Psoas muscle (tissue), 7 donors: ENCODE measurements at regions not wholly inside any gene's neighbourhood (a gene's known extent, or its start where the extent isn't known, plus 50 kb on each side); places are given as distances from the start of the nearest gene placed in this dataset.

Source experiments
- ATAC-seq, 4 donors: fragments of 200-7000 bp; cut with Tn5 transposase; one replicate each; pipeline ENCODE4 v1.9.1; 2020; ENCODE audit warnings: moderate library complexity in 3 of 4, mild to moderate bottlenecking in 2 of 4
- DNase-seq, 2 donors: peaks; one replicate each; pipeline ENCODE4 v3.0.0-alpha.2; 2020
- H3K27ac ChIP-seq: fragments of 200-600 bp; one replicate; pipeline ENCODE4 v1.8.0; 2022
- H3K27me3 ChIP-seq, 3 donors: fragments of 200-600 bp in 1 of 3; one replicate each; pipeline versions ENCODE4 v1.6.1 to v1.8.0; 2013 to 2022; ENCODE audit warnings: low read length in 2 of 3, mild to moderate bottlenecking in 2 of 3, moderate library complexity in 1 of 3; ENCODE audit not compliant: insufficient read depth in 3 of 3
- H3K36me3 ChIP-seq, 2 donors: fragments of 200-600 bp in 1 of 2; one replicate each; pipeline versions ENCODE4 v1.6.1 to v1.8.0; 2013 to 2022; ENCODE audit warnings: low read depth in 1 of 2, mild to moderate bottlenecking in 1 of 2, moderate library complexity in 1 of 2; ENCODE audit not compliant: insufficient read depth in 1 of 2
- H3K4me1 ChIP-seq: fragments of 200-600 bp; one replicate; pipeline ENCODE4 v1.8.0; 2022
- H3K4me3 ChIP-seq: fragments of 200-600 bp; one replicate; pipeline ENCODE4 v1.8.0; 2022; ENCODE audit warnings: mild to moderate bottlenecking
- H3K9me3 ChIP-seq: fragments of 200-600 bp; one replicate; pipeline ENCODE4 v1.8.0; 2022
- WGBS, 3 donors: extraction: QIAGEN DNeasy Blood & Tissue Kit; methylation state at CpG; one replicate each; pipeline versions ENCODE4 v1.1.6 to v1.1.7; 2013; 5-methylcytosine and 5-hydroxymethylcytosine counted together
- intact Hi-C, 2 donors: fragments of 100-400 bp; cut with DNase I; formaldehyde crosslinking; loops; one replicate each; pipeline versions ENCODE4 v1.11.0 to v1.14.2; 2022
- TF ChIP-seq, protein P1 (sequence below): fragments of 200-600 bp; IDR thresholded peaks from one replicate; pipeline ENCODE4 v1.8.0; 2022; ENCODE audit warnings: antibody characterized with exemption
- donor health status: healthy with polysubstance abuse.
- donor health status: DM: no; HTN: no; CAD: no; lungs with moderate emphysema.
- donor health status: Bipolar disorder and iron deficiency.
- donor health status: healthy.
- donor health status: DM: yes; HTN: yes; CAD: no.
- donor health status: DM: no; HTN: no; CAD: no.
- donor health status: DM: yes; HTN: yes; CAD: no.

DNA sequence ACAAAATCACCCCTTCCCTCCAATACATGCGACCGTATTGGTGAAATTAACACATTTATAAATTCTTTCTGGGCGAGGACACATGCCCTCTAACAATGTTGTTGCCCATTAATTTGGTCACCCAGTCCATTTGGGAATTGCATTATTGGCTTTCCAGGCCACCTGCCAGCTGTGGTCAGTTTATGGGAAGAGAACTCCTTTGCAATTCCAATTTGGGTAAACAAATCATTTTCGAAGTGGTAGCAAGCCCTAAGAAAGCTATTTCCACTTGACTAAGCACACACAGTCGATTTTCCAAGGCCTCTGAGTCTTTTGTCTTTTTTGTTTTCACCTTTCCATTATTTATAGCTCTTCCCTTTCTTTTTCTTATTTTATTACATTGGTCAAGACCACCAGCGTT is 362.3 kb upstream of the RGMA start:
- H3K4me1 ChIP-seq: peaks cover 4% of the 10 kb centered on the region
- TF ChIP-seq, protein P1, sequence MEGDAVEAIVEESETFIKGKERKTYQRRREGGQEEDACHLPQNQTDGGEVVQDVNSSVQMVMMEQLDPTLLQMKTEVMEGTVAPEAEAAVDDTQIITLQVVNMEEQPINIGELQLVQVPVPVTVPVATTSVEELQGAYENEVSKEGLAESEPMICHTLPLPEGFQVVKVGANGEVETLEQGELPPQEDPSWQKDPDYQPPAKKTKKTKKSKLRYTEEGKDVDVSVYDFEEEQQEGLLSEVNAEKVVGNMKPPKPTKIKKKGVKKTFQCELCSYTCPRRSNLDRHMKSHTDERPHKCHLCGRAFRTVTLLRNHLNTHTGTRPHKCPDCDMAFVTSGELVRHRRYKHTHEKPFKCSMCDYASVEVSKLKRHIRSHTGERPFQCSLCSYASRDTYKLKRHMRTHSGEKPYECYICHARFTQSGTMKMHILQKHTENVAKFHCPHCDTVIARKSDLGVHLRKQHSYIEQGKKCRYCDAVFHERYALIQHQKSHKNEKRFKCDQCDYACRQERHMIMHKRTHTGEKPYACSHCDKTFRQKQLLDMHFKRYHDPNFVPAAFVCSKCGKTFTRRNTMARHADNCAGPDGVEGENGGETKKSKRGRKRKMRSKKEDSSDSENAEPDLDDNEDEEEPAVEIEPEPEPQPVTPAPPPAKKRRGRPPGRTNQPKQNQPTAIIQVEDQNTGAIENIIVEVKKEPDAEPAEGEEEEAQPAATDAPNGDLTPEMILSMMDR: no peak
- no peaks in the 10 kb centered on the region for H3K9me3 ChIP-seq
- intact Hi-C loops: no loop called here
- H3K4me3 ChIP-seq: no peak overlapping the region
- no peaks in the 10 kb centered on the region for H3K27me3 ChIP-seq
- DNase-seq (peak; percentile 33 to 69), ATAC-seq (no peak)
- WGBS, 3 donors: 67 to 72% (median 70%) methylated on average over 6 of the region's 6 CpGs
- no peak overlapping the region for H3K27ac ChIP-seq
- no peaks in the 10 kb centered on the region for H3K36me3 ChIP-seq

DNA sequence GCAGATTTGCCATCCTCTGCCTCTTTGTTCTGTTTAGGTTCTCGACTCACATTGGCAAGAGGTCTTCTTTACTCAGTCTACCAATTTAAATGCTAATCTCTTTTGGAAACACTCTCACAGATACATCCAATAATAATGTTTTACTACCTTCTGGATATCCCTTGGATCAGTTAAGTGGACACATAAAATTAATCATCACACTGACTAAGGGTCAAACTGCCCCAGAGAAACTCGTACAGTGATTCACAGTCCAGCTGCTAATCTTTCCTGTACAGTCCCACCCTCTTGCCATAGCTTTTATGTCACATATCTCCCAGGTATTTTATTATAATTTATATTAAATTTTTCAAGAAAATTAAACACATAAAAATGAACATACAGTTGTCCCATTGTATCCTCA is 360.8 kb upstream of the RGMA start:
- TF ChIP-seq, protein P1: no peak
- Histone ChIP-seq H3K4me1 (peaks cover 4% of the 10 kb centered on the region), H3K27me3 (no peaks in the 10 kb centered on the region), H3K36me3 (no peaks in the 10 kb centered on the region), H3K9me3 (no peaks in the 10 kb centered on the region), H3K4me3 (no peak overlapping the region), H3K27ac (no peak overlapping the region)
- ATAC-seq: peak in 1 of 4 donors; percentile 59
- 59 to 65% (median 60%) methylated on average over 2 of the region's 2 CpGs for WGBS, 3 donors
- intact Hi-C loops: no loop called here
- DNase-seq: no peak

DNA sequence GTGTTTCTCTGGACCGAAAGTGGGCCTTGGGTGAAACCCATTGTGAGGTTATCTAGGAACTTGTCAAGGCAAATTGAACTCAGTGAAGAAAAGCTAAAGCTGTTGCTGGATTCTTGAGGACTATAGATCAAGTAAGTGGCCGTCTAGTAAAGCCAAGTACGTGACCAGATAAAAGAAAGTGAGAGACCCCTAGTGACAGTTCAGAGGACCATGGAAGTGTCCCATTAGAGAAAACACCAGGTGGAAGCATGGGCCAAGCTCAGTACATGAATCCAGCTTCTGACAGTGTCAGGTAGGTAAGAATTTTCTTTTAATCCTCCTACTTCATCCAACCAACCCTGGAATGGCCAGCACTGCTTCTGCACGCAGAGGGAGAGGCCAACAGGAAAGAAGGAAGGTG is 349.3 kb upstream of the RGMA start:
- TF ChIP-seq, protein P1: no peak
- H3K36me3 ChIP-seq: no peaks in the 10 kb centered on the region
- 49 to 73% (median 59%) methylated on average over 4 of the region's 4 CpGs for WGBS, 3 donors
- ATAC-seq (no peak), DNase-seq (no peak)
- intact Hi-C loops: no loop called here
- no peak overlapping the region for H3K27ac ChIP-seq
- H3K4me3 ChIP-seq: no peak overlapping the region
- H3K9me3 ChIP-seq: no peaks in the 10 kb centered on the region
- H3K4me1 ChIP-seq: no peaks in the 10 kb centered on the region
- no peaks in the 10 kb centered on the region for H3K27me3 ChIP-seq

DNA sequence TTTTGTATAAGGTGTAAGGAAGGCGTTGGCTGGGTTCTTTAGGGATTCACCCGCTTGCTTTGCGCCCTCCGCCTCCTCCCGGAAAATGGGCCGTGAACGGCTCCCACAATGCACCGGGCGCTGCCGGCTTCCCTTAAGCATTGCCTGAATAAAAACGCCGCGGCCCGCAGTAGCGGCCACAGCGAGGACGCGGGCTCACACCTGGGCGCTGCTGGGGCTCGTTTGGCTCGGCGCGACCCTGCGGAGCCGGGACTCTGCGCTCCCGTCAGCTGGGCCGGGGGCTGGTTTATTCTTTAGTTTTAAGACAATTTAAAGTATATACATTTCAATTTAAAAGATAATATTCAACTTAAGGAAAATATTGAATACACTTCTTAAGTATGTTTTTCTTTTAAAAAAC is 343.5 kb upstream of the RGMA start:
- 98% methylated on average over 28 of the region's 28 CpGs for WGBS, 3 donors
- Histone ChIP-seq H3K4me1 (peaks cover 5% of the 10 kb centered on the region), H3K36me3 (no peaks in the 10 kb centered on the region), H3K27me3 (no peaks in the 10 kb centered on the region), H3K4me3 (no peak overlapping the region), H3K9me3 (no peaks in the 10 kb centered on the region), H3K27ac (no peak overlapping the region)
- DNase-seq (no peak), ATAC-seq (no peak)
- TF ChIP-seq, protein P1: no peak
- intact Hi-C loops: no loop called here

DNA sequence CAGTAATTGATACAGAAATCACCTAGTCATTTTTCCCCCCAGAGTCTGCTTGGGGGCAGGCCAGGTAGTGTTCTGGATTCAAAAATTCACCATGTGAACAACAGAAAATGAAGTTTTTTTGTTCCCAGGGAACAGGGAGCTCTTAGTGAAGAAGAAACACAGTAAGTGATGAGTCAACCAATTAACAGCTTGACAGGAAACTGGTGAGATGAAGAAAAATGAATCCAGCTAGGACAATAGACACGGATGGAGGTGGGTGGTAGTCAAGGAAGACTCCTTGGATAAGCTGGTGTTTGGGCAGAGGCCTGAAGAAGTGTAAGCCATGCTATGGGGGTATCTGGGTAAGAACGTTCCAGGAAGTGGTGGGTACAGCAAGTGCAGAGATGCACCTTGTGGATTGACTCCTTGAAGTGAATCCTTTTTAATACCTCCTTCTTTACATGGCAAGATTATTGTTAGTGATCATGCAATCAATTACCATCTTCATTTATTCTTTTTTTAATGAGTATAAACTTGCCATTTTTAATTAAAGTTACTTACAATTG is 339.9 kb upstream of the RGMA start:
- Histone ChIP-seq H3K9me3 (no peaks in the 10 kb centered on the region), H3K4me3 (no peak overlapping the region), H3K36me3 (no peaks in the 10 kb centered on the region), H3K27me3 (no peaks in the 10 kb centered on the region), H3K4me1 (peaks cover 5% of the 10 kb centered on the region), H3K27ac (no peak overlapping the region)
- intact Hi-C loops: loop anchor here in 1 of 2 donors (10.0 kb wide), 1 partner anchor 164 kb away; no protein-coding TSS in a partner anchor
- TF ChIP-seq, protein P1: no peak
- DNase-seq: no peak
- no peak for ATAC-seq
- 73 to 79% (median 74%) methylated on average over 2 of the region's 2 CpGs for WGBS, 3 donors
